GM12878 (cell line): ENCODE measurements at regions not wholly inside any gene's neighbourhood (a gene's known extent, or its start where the extent isn't known, plus 50 kb on each side); places are given as distances from the start of the nearest gene placed in this dataset.
"Not testable (repeated sequence)": the region's sequence is repeated elsewhere in the genome, so short reads cannot be mapped to it uniquely, and the experiment has no call there.

Experiments
- MYC ChIP-seq: IDR thresholded peaks from 2 replicates; pipeline ENCODE4 v1.6.1; 2011; ENCODE audit warnings: mild to moderate bottlenecking, low read length, moderate library complexity, inconsistent platforms; ENCODE audit not compliant: insufficient read depth, insufficient replicate concordance, insufficient read length, severe bottlenecking
- POLR2A ChIP-seq: IDR thresholded peaks from 2 replicates; pipeline ENCODE4 v1.6.1; 2011; ENCODE audit warnings: low read depth, mild to moderate bottlenecking, low read length
- TF ChIP-seq, protein P1 (sequence below), 3 experiments: IDR thresholded peaks in 2 of 3; conservative IDR thresholded peaks in 1 of 3; 2 replicates each; pipeline ENCODE4 v1.5.1; 2011; ENCODE audit warnings: low read depth in 3 of 3, low read length in 3 of 3, mild to moderate bottlenecking in 3 of 3, control low read depth in 2 of 3, moderate library complexity in 2 of 3, inconsistent platforms in 1 of 3, mixed read lengths in 1 of 3; ENCODE audit not compliant: control insufficient read depth in 2 of 3, insufficient read depth in 1 of 3; ENCODE audit errors: extremely low read depth in 1 of 3

DNA sequence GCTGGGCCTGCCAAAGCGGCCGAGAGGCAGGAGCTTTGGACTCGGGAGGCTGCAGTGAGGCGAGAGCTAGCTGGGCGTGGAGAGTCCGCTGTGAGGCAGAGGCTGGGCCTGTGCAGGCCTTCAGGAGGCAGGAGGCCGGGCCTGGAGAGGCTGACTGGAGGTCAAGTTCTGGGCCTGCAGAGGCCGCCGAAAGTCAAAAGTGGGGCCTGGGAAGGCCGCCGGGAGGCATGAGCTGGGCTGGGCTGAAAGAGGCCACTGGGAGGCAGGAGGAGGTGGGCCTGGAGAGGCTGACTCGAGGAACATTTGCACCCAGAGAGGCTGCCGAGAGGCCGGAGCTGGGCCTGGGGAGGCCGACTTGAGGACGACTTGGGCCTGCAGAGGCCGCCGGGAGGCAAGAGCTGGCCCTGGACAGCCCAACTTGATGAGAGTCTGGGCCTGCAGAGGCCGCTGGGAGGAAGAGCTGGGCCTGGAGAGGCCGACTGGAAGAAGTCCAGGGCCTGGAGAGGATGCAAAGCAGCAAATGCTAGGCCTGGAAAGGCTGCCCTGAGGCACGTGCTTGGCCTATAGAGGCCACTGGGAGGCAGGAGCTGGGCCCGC, 72.7 kb upstream of the COBL start:
- TF ChIP-seq, protein P1, sequence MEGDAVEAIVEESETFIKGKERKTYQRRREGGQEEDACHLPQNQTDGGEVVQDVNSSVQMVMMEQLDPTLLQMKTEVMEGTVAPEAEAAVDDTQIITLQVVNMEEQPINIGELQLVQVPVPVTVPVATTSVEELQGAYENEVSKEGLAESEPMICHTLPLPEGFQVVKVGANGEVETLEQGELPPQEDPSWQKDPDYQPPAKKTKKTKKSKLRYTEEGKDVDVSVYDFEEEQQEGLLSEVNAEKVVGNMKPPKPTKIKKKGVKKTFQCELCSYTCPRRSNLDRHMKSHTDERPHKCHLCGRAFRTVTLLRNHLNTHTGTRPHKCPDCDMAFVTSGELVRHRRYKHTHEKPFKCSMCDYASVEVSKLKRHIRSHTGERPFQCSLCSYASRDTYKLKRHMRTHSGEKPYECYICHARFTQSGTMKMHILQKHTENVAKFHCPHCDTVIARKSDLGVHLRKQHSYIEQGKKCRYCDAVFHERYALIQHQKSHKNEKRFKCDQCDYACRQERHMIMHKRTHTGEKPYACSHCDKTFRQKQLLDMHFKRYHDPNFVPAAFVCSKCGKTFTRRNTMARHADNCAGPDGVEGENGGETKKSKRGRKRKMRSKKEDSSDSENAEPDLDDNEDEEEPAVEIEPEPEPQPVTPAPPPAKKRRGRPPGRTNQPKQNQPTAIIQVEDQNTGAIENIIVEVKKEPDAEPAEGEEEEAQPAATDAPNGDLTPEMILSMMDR (IDR thresholded peaks at IDR 0.05 in 2 of 3, conservative IDR thresholded peaks at IDR 0.05 in 1 of 3; ENCODE audit: control insufficient read depth in 2 of 3, extremely low read depth in 1 of 3, insufficient read depth in 1 of 3, low read depth in 3 of 3, low read length in 3 of 3), result not testable (repeated sequence)
- not testable (repeated sequence) for TF ChIP-seq POLR2A, MYC
